Activated B cell treated with CpG ODN at 0.5 μM for 24 hours (primary cell): ENCODE measurements at regions not wholly inside any gene's neighbourhood (a gene's known extent, or its start where the extent isn't known, plus 50 kb on each side); places are given as distances from the start of the nearest gene placed in this dataset.

Experiments
- ATAC-seq: fragments of 200-7000 bp; cut with Tn5 transposase; one replicate; pipeline ENCODE4 v1.10.0; 2021; ENCODE audit warnings: low read depth, mild to moderate bottlenecking, moderate library complexity
- CTCF ChIA-PET: fragments of 350-600 bp; sonication (Branson Sonifier 250); formaldehyde crosslinking; loops from one replicate; lab custom pipeline; 2021; ENCODE audit warnings: antibody characterized with exemption; lab: Charles Lee
- POLR2A ChIA-PET: fragments of 350-600 bp; sonication (Branson Sonifier 250); formaldehyde crosslinking; loops from one replicate; lab custom pipeline; 2021; ENCODE audit warnings: antibody characterized with exemption; lab: Charles Lee
- DNase-seq: peaks from one replicate; pipeline ENCODE4 v3.0.0; 2022
- H3K27ac Mint-ChIP-seq: one replicate; pipeline ENCODE4 v1.8.0; 2020; ENCODE audit warnings: mixed read lengths
- H3K27me3 Mint-ChIP-seq: one replicate; pipeline ENCODE4 v1.8.0; 2021; ENCODE audit warnings: mixed read lengths
- H3K36me3 Mint-ChIP-seq: one replicate; pipeline ENCODE4 v1.8.0; 2021; ENCODE audit warnings: low read depth, mixed read lengths
- H3K4me1 Mint-ChIP-seq: one replicate; pipeline ENCODE4 v1.8.0; 2021; ENCODE audit warnings: mixed read lengths
- H3K4me3 Mint-ChIP-seq: one replicate; pipeline ENCODE4 v1.8.0; 2020; ENCODE audit warnings: mild to moderate bottlenecking, mixed read lengths
- H3K9me3 Mint-ChIP-seq: one replicate; pipeline ENCODE4 v1.8.0; 2020; ENCODE audit warnings: mixed read lengths
- intact Hi-C: fragments of 100-400 bp; cut with micrococcal nuclease; formaldehyde crosslinking; loops from one replicate; pipeline ENCODE4 v1.15.1; 2024
- TF ChIP-seq, protein P1 (sequence below): fragments of 200-600 bp; IDR thresholded peaks from one replicate; pipeline ENCODE4 v1.8.0; 2022; ENCODE audit warnings: antibody characterized with exemption, mild to moderate bottlenecking

- ChIA-PET POLR2A (no interaction called here), CTCF (interaction anchor here (0.7 kb wide), 1 partner anchor 94 kb away, joined by 3 read pairs; no protein-coding TSS in a partner anchor)
- DNase-seq: no peak
- Mint-ChIP-seq H3K27ac (no peak overlapping the region), H3K27me3 (no peaks in the 10 kb centered on the region), H3K36me3 (no peaks in the 10 kb centered on the region), H3K9me3 (peaks cover 11% of the 10 kb centered on the region), H3K4me3 (no peak overlapping the region), H3K4me1 (no peaks in the 10 kb centered on the region)
- no peak for ATAC-seq
- intact Hi-C loops: no loop called here
- TF ChIP-seq, protein P1, sequence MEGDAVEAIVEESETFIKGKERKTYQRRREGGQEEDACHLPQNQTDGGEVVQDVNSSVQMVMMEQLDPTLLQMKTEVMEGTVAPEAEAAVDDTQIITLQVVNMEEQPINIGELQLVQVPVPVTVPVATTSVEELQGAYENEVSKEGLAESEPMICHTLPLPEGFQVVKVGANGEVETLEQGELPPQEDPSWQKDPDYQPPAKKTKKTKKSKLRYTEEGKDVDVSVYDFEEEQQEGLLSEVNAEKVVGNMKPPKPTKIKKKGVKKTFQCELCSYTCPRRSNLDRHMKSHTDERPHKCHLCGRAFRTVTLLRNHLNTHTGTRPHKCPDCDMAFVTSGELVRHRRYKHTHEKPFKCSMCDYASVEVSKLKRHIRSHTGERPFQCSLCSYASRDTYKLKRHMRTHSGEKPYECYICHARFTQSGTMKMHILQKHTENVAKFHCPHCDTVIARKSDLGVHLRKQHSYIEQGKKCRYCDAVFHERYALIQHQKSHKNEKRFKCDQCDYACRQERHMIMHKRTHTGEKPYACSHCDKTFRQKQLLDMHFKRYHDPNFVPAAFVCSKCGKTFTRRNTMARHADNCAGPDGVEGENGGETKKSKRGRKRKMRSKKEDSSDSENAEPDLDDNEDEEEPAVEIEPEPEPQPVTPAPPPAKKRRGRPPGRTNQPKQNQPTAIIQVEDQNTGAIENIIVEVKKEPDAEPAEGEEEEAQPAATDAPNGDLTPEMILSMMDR: no peak
These were observed 175.8 kb upstream of the VGLL2 start for GRCh38 chr6:117089604-117090003.

DNA sequence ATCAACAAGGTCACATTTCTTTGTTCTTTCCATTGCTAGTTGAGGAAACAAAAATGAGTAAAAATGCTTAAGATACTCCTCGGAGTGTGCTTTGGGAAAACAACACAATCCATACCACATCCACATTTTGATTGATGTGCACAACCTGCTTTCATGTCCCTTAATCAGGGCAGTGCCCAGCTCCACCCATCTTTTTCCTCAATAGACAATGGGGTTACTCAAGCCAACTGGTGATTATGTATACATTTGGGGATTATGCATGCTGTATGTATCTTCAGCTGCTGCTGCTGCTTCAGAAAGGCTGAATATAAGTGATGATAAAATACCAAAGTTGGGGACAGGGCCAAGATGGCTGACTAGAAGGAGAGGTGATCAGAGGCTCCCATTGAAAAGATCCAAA lies 155.2 kb upstream of the VGLL2 start:
- Mint-ChIP-seq H3K27me3 (no peaks in the 10 kb centered on the region), H3K4me3 (no peak overlapping the region), H3K4me1 (no peaks in the 10 kb centered on the region), H3K36me3 (no peaks in the 10 kb centered on the region), H3K9me3 (peaks cover 10% of the 10 kb centered on the region), H3K27ac (no peak overlapping the region)
- no peak for ATAC-seq
- POLR2A ChIA-PET: no interaction called here
- CTCF ChIA-PET: no interaction called here
- TF ChIP-seq, protein P1: no peak
- intact Hi-C loops: no loop called here
- DNase-seq: no peak

GRCh38 chr6:117110737-117111136 lies 154.6 kb upstream of the VGLL2 start:
- Mint-ChIP-seq H3K36me3 (no peaks in the 10 kb centered on the region), H3K9me3 (peaks cover 10% of the 10 kb centered on the region), H3K4me3 (no peak overlapping the region), H3K4me1 (no peaks in the 10 kb centered on the region), H3K27me3 (no peaks in the 10 kb centered on the region), H3K27ac (no peak overlapping the region)
- ATAC-seq: no peak
- intact Hi-C loops: no loop called here
- DNase-seq: no peak
- TF ChIP-seq, protein P1: no peak
- POLR2A ChIA-PET: no interaction called here
- CTCF ChIA-PET: no interaction called here

DNA sequence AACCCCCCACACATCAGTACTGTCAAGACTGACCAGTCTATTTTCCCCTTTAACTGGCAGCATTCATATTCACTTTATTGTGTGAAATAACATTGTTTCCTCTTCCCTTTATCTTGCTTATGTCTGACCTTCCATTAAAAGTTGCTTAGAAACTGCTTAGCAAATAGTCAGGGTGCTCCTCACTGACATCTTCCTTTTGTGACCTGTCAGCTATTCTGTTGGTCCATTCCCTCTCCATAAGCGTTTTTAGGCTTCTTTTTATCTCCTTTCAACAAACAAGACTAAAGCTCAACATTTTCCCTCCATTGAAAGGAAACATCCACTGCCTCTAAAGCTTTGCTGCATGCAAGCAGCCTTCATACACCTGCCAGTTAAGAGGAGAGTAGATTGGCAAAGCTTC lies 147.7 kb upstream of the VGLL2 start:
- no peak overlapping the region for H3K4me3 Mint-ChIP-seq
- TF ChIP-seq, protein P1: no peak
- ATAC-seq: no peak
- no peak overlapping the region for H3K27ac Mint-ChIP-seq
- ChIA-PET POLR2A (no interaction called here), CTCF (no interaction called here)
- intact Hi-C loops: no loop called here
- H3K27me3 Mint-ChIP-seq: no peaks in the 10 kb centered on the region
- no peaks in the 10 kb centered on the region for H3K36me3 Mint-ChIP-seq
- no peaks in the 10 kb centered on the region for H3K4me1 Mint-ChIP-seq
- peaks cover 5% of the 10 kb centered on the region for H3K9me3 Mint-ChIP-seq
- DNase-seq: no peak

DNA sequence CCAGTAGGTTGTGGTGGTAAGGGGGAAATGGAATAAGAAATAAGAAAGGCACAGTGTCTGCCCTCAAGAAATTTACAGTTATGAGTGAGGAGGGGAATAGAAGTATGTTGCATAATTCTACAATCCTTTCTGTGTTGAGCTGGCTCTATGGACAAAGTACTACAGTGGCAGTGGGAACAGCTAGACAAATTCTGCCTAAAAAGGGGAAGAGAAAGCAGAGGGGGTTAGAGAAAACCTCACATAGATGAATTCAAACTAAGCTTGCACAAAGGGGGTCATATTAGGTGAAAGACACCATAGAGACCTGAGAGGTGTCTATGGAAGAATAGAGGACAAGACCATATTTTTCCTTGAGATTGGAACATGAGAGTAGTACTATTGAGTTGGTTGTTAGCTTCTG lies 146.9 kb upstream of the VGLL2 start:
- no peak for ATAC-seq
- Mint-ChIP-seq H3K36me3 (no peaks in the 10 kb centered on the region), H3K27me3 (no peaks in the 10 kb centered on the region), H3K27ac (no peak overlapping the region), H3K4me1 (no peaks in the 10 kb centered on the region), H3K4me3 (no peak overlapping the region), H3K9me3 (peaks cover 6% of the 10 kb centered on the region)
- ChIA-PET POLR2A (no interaction called here), CTCF (no interaction called here)
- intact Hi-C loops: no loop called here
- TF ChIP-seq, protein P1: no peak
- DNase-seq: no peak
